GM21737 (cell line): ENCODE measurements at regions not wholly inside any gene's neighbourhood (a gene's known extent, or its start where the extent isn't known, plus 50 kb on each side); places are given as distances from the start of the nearest gene placed in this dataset.
"Not testable (repeated sequence)": the region's sequence is repeated elsewhere in the genome, so short reads cannot be mapped to it uniquely, and the experiment has no call there.

Experiments used
- ATAC-seq: cut with Tn5 transposase; IDR thresholded peaks from one replicate; pipeline ENCODE4 v1.9.1; 2021; ENCODE audit warnings: mild to moderate bottlenecking, moderate library complexity; ENCODE audit not compliant: unreplicated experiment

DNA sequence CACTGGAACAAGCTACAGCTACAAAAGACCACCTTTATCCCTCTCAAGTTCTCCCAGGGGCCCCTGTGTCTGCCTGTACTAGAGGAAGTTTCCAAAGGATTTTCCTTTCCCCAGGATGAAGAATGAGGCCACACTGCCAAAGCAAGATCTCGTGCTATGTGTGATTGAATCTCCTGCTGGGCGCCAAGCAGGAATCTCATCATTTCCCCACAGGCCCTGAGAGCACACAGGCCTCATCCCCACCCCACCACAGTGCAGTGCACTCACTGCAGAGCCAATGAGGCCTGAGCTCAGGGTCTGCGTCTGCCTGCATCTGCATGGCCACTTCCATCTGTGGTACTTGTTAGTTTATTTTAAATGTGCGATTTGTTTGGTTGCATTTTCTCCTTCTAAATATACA, 387.4 kb upstream of the ASIC2 start:
- ATAC-seq, result no peak

DNA sequence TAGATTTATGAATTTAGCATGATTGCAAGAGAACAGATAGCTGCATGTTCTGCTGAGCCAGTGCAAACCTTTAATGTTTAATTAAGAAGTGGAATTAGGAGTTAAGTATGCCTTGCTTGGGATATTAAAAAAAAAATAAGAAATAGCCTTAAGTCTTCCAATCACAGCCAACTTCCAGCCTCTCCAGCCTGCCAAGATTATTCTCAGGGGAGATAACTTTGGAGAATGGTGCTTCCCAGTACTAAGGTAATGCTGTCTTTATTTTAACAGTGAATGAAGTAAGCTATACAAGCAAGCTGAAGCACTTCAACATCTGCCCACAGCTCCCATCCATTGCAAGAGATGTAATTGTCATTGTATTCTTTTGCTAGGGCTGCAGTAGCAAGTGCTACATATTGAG, 389.5 kb upstream of the ASIC2 start:
- ATAC-seq, result no peak

DNA sequence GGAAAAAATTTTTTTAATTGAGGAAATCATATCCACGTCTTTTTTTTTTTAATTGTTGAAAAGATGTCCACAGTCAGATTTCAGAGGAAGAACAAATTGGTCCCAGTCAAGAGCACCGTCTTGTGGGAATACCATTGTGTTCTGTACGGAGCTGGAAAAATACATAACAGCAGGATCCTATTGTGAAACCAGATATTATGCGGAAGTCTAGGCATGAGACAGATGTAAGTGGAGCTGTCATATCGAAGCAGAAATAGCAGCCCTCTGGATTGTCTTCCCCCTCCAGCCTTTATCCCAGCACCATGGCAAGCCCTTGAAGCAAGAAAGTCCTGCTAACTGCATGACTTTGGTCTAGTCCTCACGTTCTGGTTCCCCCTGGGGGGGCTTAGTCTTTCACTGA, 391.6 kb upstream of the ASIC2 start:
- ATAC-seq, result no peak

DNA sequence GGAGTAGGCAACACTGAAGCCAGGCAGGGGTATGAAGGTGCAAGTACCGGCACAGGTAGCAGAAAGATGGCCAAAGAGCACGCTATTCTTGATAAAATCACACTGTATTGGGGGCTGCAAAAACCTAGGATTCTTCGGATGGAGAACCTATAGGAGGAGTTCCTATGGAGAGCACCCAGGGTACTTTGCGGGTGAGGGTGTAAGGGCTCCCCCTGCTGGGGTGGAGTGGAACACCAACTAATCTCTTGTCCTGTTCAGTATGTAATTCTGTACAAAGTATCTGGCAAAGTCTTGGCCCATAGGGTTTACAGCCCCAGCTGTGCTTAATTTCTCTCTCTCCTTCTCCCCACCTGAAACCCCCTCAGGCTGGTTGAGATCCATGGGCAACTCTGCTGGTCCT, 393.1 kb upstream of the ASIC2 start:
- no peak for ATAC-seq

DNA sequence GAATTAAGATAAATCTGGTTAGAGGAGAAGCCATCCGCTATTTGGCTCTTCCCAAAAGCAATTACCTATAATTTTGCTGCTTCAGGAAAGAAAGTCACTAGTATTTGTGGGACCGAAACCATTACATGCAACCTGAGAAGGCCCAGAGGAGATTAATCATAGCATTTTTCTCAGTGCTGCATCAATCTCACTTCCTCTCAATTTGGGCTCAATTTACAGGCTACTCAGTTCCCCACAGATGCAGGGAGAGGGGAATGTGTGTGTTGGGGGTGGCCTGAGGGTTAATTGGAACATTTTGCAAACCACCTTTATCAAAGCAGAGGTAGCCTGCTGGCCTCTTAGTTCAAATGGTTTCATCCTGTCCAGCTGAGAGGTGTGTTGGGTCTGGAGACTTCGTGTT, 394.7 kb upstream of the ASIC2 start:
- no peak for ATAC-seq

DNA sequence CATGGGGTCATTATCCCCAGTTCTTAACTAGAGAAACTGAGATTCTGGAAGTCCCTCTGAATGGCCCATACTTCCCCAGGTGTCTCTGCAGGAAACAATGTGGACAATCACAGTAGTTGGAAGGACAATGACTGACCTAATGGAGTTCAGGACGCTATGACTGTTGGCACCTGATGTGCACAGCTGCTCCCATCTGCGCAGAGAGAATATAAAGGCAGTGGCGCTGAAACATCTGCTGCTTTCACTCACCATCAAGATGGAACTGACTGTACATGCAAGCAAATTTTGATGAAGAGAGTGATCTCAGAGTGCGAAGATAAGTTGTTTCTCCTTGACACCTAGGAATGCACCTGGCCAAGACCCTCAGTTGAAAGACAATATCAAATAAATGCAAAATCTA, 395.7 kb upstream of the ASIC2 start:
- ATAC-seq, result no peak

DNA sequence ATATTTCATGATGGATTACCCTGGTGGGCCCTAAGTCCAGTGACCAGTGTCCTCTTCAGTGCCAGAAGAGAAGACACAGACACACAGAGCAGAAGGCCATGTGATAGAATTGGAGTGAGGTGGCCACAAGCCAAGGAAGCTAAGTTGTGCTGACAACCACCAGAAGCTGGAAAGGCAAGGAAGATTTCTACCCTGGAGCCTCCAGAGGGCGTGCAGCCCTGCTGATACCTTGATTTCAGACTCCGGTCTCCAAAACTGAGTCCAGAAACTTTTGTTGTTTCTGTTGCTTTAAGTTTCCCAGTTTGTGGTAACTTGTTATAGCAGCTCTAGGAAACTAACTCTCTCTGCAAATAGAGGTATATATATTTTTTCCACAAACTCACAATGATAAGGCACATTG, 396.6 kb upstream of the ASIC2 start:
- ATAC-seq, result no peak

DNA sequence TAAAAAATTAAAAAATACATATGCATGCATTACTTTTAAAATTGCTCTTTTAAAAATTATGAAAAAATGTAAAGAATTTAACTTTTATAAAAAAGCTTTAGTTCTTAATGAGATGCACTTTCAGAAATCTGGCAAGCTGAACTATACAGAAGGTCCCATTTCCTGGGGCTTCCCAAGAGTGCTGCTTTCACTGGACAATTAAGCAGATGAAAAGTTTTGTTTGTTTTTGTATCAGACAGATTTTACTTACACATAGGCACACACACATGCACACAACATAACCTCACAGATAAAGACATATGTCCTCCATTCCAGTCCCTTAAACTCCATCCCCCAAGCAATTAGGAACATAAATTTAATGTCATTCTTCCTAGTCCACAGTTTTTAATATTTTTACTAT, 402.3 kb upstream of the ASIC2 start:
- ATAC-seq, result no peak

DNA sequence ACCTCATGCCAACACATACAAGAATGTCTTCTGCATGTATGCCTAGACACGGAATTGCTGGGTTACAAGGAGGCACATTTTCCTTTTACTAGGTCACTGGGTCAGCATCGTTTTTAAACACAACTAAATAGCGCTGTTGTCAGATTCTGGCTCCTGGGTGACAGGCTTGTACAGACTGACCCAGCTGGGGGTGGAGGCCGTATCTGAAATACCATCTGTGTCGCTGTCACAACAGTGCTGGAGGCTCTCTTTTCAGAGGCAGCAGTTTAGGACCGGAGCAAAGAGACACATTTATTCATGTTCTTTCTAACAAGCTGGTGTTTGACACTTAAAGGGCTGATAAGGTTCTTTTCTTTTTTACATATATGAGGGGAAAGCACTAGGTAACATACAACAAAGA, 403.0 kb upstream of the ASIC2 start:
- ATAC-seq, result no peak

DNA sequence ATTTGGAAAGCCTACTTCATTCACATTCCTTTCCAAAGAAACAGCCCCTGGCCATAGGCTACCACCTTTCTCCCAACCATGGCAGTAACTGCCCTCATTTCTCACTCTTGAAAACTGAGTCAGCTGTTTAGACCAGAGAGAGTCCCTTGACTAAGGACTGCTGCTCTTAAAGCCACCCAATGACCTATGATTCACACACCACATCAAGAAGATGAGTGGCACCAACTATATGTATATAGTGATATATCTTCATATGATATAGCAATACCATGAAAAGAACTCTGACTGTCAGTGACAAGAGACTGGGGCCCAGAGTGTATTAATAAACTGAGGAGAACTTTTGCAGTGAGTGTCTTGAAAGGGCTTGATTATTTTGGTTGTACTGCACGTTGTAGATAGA, 404.5 kb upstream of the ASIC2 start:
- no peak for ATAC-seq

DNA sequence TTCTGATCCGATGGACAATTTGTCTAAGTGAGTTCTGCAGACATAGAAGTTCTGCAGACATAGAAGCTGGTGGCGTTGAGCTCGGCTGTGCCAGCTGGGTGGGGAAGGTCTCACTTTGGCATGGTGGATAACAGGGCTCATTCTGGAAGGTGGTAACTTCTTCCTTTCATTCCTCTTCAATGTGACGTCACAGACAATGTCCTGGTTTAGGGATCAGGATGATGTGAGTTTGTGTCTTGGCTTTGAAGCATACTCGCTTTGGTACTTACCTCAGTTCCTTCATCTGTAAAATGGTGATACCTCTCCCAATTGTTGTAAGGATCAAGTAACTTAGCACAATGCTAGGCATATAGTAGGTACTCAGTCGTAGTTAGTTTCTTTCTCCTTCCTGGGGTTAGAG, 408.8 kb upstream of the ASIC2 start:
- ATAC-seq, result no peak

DNA sequence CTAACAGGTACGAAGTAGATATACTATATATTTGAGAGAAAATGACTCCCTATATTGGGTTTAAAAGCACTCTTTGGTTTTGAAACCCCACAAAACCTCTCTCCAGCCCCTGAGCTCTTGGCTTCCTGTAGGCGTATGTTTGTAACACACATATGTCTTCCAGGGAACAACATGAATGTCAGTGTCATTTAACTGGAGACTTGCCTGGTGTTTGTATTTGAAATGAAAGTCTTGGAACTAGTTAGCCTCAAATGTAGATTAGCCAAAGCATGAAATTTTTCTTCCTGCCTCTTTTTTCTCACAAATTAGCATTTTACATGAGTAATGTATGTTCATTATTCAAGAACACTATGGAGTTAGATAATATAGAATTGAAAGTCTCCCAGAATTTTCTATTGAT, 411.8 kb upstream of the ASIC2 start:
- no peak for ATAC-seq

DNA sequence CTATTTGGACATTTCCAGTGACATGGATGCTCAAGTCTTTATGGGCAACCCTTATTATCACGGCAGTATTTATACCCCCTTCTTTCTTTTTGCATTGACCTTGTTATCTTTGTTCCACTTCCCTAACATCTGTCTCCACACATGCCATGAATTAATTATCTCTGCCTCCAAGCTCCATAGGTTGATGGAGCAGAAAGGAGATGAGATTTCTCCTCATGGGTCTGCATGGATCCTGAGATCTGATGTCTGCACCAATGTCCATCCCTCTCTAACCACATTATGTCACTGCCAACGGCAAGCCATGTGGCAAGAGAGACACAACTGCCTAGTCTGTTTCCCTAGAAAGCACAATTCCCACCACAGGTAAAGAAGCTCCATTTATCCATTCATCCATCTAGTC, 416.8 kb upstream of the ASIC2 start:
- no peak for ATAC-seq

DNA sequence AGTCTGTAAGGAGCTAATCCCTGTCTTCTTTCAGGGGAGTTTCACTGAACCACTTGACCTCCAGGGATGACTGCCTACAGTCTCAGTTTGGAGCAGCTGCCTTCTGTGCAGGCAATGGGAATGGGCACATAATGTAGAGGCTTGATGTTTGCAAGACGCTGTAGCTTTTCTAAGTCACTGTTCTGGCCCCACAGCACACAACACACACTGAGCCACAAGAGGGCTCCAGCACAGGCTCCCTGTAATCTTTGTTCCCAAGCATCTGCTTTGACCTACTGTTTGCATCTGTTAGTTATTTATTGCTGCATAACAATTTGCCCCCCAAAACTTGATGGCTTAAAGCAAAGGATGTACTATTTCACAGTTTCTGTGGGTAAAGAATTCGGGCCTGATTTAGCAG, 419.0 kb upstream of the ASIC2 start:
- ATAC-seq, result no peak

DNA sequence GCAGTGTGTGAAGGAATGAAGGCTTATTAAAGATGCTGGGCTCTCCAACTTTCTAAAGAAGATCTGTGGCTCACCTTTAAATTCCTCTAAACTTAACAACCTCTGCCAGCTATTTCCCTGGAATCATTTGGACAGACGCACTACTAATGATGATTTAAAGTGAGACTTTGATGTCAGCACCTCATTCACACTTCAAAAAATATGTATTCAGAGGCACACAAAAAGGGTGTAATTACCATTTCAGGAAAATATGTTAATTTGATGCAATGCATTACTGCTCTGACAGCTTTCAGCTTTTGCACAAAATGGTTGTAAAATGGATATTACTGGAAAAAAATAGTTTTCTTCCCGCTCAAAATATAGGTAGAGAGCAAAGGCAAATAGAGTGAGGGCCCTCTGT, 423.9 kb upstream of the ASIC2 start:
- ATAC-seq, result no peak

DNA sequence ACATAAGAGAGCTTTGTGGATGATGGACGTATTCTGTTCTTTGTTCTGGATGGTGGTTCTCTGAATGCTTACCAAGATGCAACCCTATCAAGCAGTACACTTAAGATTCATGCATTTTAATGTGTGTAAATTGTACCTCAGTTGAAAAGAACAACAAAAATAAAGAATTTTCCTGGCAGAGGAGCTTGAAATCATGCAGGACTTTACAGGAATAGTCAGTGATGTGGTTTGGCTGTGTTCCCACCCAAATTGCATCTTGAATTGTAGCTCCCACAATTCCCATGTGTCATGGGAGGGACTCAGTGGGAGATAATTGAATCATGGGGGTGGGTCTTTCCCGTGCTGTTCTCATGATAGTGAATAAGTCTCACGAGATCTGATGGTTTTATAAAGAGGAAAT, 430.6 kb upstream of the ASIC2 start:
- ATAC-seq, result not testable (repeated sequence)

DNA sequence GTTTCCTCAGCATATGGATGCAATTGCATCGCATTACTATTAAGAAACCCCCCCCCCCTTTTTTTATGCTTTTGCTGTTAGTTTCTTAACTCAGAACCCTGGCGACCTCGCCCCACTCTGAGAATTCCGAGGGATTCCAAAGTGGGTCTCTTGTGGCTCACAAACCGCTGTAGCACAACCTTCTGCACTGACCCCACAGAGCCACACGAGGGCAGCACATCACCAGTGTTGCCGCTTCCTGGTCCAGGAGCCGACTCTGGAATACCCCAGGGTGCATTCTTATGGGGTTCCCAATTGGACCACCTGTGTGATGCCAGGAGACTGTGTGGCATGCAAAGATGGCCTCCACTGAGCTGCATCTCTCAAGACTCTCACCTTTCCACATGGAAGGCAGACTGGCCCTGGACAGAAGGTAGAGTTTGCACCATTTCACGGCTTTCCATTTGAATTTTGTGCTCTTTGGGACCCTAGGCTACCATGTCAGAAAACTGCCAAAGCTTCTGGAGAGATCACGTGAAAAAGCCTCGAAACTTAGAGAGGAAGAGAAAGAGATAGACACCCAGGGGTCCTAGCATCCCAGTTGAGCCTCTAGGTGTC, 432.7 kb upstream of the ASIC2 start:
- no peak for ATAC-seq

DNA sequence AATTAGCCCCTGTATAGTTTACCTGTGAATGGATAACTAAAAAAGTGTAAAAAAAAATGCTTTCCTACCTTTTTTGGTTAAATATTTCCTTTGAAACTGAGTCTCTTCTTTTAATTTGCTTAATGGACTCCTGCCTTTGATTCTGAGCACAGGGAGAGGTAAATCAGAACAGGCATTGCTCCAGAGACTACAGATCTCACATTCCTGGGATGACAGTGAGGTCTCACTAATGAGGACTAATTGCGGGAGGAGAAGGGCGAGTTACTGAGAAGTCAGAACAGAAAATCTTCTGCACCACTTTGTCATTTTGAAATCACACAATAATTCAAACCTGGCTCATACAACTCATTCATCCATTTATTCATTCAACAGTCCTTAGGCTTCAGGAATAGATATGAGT, 437.0 kb upstream of the ASIC2 start:
- no peak for ATAC-seq

DNA sequence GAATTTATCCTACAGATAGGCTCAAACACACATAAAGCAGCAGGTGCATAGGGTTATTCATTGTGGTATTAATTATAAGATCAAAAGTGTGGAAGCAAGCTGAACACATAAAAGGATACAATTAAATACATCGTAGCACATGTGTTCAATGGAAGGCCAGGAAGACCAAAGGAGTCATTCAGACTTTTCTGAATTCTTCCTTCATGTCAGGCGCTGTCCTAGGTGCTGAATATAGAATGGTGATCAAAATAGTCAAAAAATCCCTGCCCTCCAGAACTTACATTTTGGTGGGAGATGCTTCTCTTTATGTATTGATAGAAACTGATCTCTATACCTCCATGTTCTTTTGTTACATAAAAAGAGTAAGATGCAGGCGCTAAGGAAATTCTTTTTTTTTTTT, 439.0 kb upstream of the ASIC2 start:
- ATAC-seq, result no peak

DNA sequence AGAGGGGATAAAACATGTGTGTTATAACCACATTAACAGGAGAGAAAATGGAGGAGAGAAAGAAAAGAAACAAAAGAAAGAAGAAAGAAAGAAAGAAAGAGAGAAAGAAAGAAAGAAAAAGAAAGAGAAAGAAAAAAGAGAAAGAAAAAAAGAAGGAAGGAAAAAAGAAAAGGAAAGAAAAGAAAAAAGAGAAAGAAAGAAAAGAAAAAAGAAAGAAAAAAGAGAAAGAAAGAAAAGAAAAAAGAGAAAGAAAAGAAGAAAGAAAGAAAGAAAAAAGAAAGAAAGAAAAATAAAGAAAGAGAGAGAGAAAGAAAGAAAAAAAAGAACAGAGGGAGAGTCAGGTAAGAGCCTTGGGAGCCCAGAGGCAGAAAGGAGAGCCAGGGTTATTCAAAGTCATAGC, 446.6 kb upstream of the ASIC2 start:
- no peak for ATAC-seq

DNA sequence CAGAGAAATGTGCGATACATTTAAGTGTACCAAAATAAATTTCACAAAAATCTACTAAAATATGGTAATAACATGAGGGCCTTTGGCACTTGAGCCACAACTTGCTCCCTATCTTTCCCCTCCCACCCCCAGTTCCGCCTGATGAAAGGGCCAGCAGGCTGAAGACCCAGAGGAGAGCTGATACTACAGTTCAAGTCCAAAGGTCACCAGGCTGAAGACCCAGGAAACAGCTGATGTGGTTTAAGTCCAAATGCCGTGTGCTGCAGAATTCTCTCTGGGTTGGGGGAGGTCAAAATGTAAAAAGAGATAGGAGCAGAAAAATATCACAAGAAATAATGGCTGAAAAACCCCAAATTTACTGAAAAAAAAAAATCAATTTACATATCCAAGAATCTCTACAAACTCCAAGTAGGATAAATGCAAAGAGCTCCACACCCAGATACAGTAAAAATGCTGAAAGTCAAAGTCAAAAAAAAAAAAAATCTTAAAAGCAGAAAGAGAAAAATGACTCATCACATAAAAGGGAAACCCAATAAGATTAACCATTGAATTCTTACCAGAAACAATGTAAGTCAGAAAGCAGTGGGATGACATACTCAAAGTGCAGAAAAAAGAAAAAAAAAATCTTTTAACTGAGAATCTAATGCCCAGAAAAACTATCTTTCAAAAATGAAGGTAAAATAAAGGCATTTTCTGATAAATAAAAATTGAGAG, 452.1 kb upstream of the ASIC2 start:
- no peak for ATAC-seq

DNA sequence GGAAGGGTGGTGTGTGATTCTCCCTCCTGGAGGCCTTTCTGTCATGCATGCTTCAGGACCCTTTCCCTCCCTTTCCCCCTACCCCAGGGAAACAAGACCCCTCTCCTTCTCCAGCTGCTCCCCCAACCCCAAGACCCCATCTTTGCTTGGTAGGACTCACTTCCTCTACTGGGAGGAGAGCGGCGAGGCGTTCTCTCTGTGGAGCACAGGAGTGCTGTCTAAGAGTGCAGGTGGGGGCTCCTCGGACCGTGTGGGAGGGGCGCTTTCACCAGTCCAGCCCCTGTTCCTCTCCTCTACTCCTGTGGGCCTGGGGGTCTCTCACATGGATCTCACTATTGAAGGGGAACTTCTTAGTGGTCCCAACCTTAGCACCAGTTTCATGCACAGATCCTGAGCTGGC, 456.1 kb upstream of the ASIC2 start:
- ATAC-seq, result no peak
